ENCODE measurements at regions not wholly inside any gene's neighbourhood (a gene's known extent, or its start where the extent isn't known, plus 50 kb on each side); places are given as distances from the start of the nearest gene placed in this dataset.

GRCh38 chr13:109497917-109498316, 288.5 kb downstream of the IRS2 start:
- TF ChIP-seq EZH2 (IDR thresholded peaks at IDR 0.05; ENCODE audit: low read length, unreplicated experiment): no peak
- TF ChIP-seq, protein P1, sequence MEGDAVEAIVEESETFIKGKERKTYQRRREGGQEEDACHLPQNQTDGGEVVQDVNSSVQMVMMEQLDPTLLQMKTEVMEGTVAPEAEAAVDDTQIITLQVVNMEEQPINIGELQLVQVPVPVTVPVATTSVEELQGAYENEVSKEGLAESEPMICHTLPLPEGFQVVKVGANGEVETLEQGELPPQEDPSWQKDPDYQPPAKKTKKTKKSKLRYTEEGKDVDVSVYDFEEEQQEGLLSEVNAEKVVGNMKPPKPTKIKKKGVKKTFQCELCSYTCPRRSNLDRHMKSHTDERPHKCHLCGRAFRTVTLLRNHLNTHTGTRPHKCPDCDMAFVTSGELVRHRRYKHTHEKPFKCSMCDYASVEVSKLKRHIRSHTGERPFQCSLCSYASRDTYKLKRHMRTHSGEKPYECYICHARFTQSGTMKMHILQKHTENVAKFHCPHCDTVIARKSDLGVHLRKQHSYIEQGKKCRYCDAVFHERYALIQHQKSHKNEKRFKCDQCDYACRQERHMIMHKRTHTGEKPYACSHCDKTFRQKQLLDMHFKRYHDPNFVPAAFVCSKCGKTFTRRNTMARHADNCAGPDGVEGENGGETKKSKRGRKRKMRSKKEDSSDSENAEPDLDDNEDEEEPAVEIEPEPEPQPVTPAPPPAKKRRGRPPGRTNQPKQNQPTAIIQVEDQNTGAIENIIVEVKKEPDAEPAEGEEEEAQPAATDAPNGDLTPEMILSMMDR (conservative IDR thresholded peaks at IDR 0.05; ENCODE audit: low read depth, low read length): no peak
- no peak for TF ChIP-seq EZH2phosphoT487 (IDR thresholded peaks at IDR 0.05; ENCODE audit: borderline replicate concordance, low read length)

Data from PC-3 (cell line).